ENCODE measurements at regions not wholly inside any gene's neighbourhood (a gene's known extent, or its start where the extent isn't known, plus 50 kb on each side); places are given as distances from the start of the nearest gene placed in this dataset.

DNA sequence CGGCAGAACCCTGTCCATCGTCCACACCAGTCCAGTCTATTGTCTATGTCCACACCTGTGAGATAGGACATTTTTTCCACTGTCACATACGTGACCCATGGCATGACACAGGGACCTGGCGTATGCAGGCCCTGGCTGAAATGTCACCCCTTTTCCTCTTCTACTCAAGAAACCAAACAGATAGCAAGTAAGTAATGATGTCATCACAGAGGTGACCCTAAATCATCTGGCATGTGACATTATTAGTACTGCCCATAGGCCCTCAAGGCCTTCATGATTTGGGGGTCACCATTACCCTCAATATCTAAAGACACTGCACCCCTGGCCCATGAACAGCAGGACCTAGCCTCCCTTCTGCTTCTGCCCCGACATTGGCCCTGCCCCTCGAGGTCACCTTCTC is 88.3 kb downstream of the LHX2 start:
- Histone ChIP-seq H3K27ac (ENCODE audit: low read depth, low read length) (no peak overlapping the region), H3K4me3 (ENCODE audit: low read depth, low read length) (no peak overlapping the region), H3K9me3 (ENCODE audit: control insufficient read depth, insufficient read depth, low read length) (no peaks in the 10 kb centered on the region), H3K27me3 (ENCODE audit: control insufficient read depth, insufficient read depth, low read length) (peaks cover 28% of the 10 kb centered on the region)
- TF ChIP-seq, protein P1, sequence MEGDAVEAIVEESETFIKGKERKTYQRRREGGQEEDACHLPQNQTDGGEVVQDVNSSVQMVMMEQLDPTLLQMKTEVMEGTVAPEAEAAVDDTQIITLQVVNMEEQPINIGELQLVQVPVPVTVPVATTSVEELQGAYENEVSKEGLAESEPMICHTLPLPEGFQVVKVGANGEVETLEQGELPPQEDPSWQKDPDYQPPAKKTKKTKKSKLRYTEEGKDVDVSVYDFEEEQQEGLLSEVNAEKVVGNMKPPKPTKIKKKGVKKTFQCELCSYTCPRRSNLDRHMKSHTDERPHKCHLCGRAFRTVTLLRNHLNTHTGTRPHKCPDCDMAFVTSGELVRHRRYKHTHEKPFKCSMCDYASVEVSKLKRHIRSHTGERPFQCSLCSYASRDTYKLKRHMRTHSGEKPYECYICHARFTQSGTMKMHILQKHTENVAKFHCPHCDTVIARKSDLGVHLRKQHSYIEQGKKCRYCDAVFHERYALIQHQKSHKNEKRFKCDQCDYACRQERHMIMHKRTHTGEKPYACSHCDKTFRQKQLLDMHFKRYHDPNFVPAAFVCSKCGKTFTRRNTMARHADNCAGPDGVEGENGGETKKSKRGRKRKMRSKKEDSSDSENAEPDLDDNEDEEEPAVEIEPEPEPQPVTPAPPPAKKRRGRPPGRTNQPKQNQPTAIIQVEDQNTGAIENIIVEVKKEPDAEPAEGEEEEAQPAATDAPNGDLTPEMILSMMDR (IDR thresholded peaks at IDR 0.05; ENCODE audit: low read depth, low read length), result no peak
- DNase-seq (ENCODE audit: low read depth, low spot score), result no peak
- POLR2A ChIA-PET, result no interaction called here
- CTCF ChIA-PET, result no interaction called here

DNA sequence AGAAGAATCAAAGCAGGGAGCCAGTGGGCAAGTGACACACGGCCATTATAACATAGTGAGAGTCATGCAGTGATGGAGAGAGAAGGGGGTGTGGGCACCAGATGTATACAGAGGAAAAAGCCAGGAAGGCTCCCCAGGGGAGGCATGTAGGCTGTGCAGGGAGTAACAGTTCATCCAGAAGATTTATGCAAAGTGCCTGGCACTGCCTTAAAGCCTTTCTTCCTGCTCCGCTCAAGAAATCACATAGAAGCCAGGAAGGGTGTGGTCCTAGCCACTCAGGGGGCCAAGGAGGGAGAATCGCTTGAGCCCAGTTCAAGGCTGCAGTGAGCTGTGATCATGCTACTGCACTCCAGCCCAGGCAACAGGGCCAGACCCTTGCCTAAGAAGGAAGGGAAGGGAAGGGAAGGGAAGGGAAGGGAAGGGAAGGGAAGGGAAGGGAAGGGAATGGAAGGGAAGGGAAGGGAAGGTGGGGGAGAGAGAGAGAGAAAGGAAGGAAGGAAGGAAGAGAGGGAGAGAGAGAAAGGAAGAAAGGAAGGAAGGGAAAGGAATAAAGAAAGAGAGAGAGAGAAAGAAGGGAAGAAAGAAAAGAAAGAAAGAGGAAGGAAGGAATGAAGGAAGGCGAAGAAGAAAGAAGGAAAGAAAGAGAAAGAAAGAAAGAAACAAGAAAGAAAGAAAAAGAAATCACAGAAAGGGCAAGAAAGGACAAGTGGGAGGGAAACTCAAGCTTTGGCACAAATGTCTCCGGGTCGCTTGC is 89.8 kb downstream of the LHX2 start:
- no peak for DNase-seq (ENCODE audit: low read depth, low spot score)
- ChIA-PET POLR2A (interaction anchor here (0.6 kb wide), 1 partner anchor 22 kb away, joined by 3 read pairs; no protein-coding TSS in a partner anchor), CTCF (no interaction called here)
- H3K4me3 ChIP-seq (ENCODE audit: low read depth, low read length), result no peak overlapping the region
- H3K9me3 ChIP-seq (ENCODE audit: control insufficient read depth, insufficient read depth, low read length), result no peaks in the 10 kb centered on the region
- no peak overlapping the region for H3K27ac ChIP-seq (ENCODE audit: low read depth, low read length)
- H3K27me3 ChIP-seq (ENCODE audit: control insufficient read depth, insufficient read depth, low read length), result peaks cover 29% of the 10 kb centered on the region
- TF ChIP-seq, protein P1 (IDR thresholded peaks at IDR 0.05; ENCODE audit: low read depth, low read length), result no peak

DNA sequence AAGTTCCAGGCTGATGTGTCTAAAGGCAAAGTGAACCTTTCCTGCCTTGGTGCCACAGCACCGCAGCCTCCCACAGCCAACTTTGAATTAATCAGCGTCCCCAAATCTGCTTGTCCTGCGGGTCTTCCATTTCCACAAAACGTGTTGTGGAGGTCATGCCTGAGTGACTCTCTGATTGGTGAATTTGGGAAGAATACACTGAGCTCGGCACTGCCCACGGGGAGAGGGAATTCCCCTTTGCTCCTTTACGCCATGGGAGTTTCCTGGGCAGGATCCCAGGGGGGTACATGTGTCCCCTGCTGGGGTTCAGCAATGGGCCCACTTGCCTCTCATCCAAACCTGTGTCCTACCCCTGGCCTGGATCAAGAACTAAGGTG is 90.4 kb downstream of the LHX2 start:
- POLR2A ChIA-PET, result interaction anchor here (0.6 kb wide), 1 partner anchor 22 kb away, joined by 3 read pairs; no protein-coding TSS in a partner anchor
- Histone ChIP-seq H3K9me3 (ENCODE audit: control insufficient read depth, insufficient read depth, low read length) (no peaks in the 10 kb centered on the region), H3K27ac (ENCODE audit: low read depth, low read length) (no peak overlapping the region), H3K4me3 (ENCODE audit: low read depth, low read length) (no peak overlapping the region), H3K27me3 (ENCODE audit: control insufficient read depth, insufficient read depth, low read length) (peaks cover 29% of the 10 kb centered on the region)
- CTCF ChIA-PET, result no interaction called here
- no peak for DNase-seq (ENCODE audit: low read depth, low spot score)
- TF ChIP-seq, protein P1 (IDR thresholded peaks at IDR 0.05; ENCODE audit: low read depth, low read length), result no peak

DNA sequence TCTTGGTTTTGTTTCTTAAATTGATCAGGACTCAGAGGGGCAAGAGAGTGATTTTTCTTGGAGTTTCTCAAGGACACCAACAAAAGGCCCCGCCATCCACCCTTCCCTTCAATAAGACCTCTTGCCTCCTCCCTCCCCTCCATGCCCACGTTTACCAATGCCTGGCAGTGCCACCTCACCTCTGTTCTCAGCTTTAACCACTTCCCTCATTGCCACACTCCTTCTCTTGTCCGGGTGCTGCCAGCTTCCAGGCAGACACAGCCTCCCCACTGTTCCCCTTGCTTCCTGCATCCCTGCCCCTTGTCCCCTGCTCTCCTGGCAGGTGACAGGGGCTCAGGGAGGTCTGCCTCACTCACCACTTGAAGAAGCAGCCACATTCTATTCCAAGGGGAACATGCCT is 90.8 kb downstream of the LHX2 start:
- TF ChIP-seq, protein P1 (IDR thresholded peaks at IDR 0.05; ENCODE audit: low read depth, low read length), result no peak
- CTCF ChIA-PET, result no interaction called here
- Histone ChIP-seq H3K4me3 (ENCODE audit: low read depth, low read length) (no peak overlapping the region), H3K27ac (ENCODE audit: low read depth, low read length) (no peak overlapping the region), H3K9me3 (ENCODE audit: control insufficient read depth, insufficient read depth, low read length) (no peaks in the 10 kb centered on the region), H3K27me3 (ENCODE audit: control insufficient read depth, insufficient read depth, low read length) (peaks cover 26% of the 10 kb centered on the region)
- POLR2A ChIA-PET, result no interaction called here
- no peak for DNase-seq (ENCODE audit: low read depth, low spot score)

DNA sequence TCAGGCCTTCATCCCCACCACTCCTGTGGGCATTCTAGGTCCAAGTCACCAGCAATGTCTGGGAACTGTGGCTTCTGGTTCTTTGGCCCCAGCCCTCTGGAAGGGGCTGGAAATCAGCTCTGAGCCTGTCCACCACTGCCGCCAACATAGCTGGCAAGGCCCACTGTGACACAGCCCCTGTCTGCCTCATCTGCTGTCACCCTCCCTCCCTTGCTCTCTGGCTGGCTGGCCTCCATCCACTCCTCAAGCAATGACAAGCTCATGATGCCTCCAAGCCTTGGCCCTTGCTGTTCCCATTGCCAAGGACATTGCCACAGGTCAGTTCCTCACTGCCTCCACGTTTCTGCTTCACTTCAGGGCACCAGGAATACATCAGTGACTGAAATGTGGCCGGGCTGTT is 93.7 kb downstream of the LHX2 start:
- no peak for DNase-seq (ENCODE audit: low read depth, low spot score)
- CTCF ChIA-PET, result no interaction called here

More for the DNA sequence above, 93.7 kb downstream of the LHX2 start:
- H3K4me3 ChIP-seq (ENCODE audit: low read depth, low read length), result no peak overlapping the region
- POLR2A ChIA-PET, result no interaction called here
- peaks cover 24% of the 10 kb centered on the region for H3K27me3 ChIP-seq (ENCODE audit: control insufficient read depth, insufficient read depth, low read length)
- TF ChIP-seq, protein P1 (IDR thresholded peaks at IDR 0.05; ENCODE audit: low read depth, low read length), result no peak
- no peaks in the 10 kb centered on the region for H3K9me3 ChIP-seq (ENCODE audit: control insufficient read depth, insufficient read depth, low read length)
- no peak overlapping the region for H3K27ac ChIP-seq (ENCODE audit: low read depth, low read length)

Data from AG04450 (cell line).